NCI-H2107 treated with DMSO at 0.1 percent for 48 hours (cell line): ENCODE measurements at regions not wholly inside any gene's neighbourhood (a gene's known extent, or its start where the extent isn't known, plus 50 kb on each side); places are given as distances from the start of the nearest gene placed in this dataset.
A peak's percentile ranks its signal among the peaks of the same experiment; 100 is the strongest.
"Not testable (repeated sequence)": the region's sequence is repeated elsewhere in the genome, so short reads cannot be mapped to it uniquely, and the experiment has no call there.

Experiments
- DNase-seq: peaks from one replicate; lab custom pipeline; 2025; ENCODE audit not compliant: unreplicated experiment; lab: John Stamatoyannopoulos, UW

DNA sequence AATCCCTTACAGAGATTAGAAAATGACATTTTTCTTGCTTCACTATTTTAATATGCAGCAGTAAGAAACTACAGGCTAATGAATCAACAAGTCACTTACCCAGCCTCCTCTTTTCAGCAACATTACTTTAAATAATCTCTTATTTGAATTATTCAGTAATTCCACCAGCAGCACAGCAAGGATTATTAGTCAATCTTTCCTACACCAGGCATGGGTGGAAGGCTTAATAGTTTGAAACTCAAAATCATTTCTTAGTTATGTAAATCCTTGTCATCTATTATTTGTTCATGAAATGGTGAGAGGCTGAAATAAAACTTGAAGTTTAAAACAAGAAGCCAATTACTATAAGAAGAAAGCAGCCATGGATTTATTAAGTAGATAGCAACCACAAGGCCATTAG lies 530.5 kb downstream of the KCNA4 start:
- no peak for DNase-seq

DNA sequence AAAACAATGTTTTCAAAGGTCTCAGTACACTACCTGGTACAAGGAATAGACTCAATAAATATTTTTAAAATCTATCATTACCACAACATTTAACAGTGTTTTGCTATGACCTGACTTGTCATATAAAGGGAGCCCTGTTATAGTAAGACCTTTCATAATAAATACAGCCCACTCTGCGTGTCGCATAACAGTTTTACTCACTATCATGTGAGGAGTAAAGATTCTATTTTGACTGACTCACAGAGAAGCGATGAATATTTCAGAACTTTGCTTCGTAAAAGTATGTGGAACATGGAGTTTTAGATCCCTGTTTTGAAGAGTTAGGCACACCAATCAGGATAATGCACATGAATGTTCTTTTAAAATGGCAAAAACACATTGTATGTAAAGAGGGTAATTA lies 531.2 kb downstream of the KCNA4 start:
- DNase-seq = no peak

DNA sequence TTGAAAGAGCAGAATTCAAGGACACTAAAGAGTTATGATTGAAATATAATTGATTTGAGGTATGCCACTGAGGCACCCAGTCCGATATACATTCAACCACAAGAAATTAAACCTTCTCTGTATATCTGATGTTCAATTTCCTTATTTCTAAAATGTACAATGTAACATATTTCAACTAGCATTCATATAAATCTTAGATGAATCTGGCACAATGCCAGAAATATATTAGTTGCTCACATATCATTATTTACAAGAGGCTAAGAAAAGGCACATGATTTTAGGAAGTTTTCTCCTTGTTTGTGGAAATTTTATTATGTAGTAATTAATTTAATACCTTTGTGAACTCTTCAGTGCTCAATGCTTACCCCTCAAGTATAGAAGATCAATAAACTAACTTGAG lies 532.3 kb downstream of the KCNA4 start:
- no peak for DNase-seq

DNA sequence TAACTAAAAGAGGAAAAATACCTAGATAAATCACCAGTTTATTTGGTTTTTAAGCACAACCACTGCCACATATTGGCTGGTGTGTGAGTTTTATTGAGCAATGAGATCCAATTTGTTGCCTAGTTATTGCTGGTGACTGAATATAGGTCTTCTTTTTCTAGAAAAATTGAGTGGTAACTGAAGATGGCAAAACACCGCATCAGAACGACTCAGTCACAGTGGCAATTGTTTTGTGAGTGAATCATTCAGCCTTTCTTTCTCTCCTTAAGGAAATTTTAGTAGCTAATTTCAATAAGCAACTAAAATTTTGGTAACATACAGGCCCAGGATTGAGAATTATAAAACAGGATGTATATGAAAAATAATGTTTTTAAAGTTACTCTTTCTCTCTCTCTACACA lies 533.0 kb downstream of the KCNA4 start:
- DNase-seq = no peak

DNA sequence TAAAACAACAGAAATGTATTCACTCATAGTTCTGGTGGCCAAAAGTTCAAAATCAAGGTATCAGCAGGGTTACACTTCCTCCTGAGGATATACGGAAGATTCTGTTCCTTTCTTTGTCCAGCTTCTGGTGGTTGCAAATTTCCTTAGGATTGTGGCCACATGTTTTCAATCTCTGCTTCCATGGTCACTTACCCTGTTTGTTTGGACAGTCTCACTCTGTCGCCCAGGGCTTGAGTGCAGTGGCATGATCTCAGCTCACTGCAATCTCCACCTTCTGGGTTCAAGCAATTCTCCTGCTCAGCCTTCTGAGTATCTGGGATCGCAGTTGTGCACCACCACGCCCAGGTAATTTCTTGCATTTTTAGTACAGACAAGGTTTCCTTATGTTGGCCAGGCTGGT lies 534.3 kb downstream of the KCNA4 start:
- DNase-seq = no peak

DNA sequence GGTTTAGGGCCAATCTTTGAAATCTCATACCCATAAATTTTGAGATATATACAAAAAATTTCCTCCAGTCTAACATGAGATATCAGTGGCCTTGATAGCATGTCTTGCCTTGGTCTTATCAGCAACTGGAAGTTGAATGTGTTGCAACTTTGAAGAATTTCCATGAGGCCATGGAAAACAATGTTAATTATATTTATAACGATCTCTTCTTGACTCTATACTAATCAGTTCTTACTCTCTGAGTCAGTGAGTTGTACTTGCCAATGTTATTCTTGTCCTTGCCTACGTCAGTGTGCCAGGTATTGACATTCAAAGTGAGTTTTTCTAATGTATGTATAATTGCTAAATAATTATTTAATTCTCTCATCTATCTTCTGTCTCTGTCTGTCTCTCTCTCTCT lies 535.1 kb downstream of the KCNA4 start:
- no peak for DNase-seq

DNA sequence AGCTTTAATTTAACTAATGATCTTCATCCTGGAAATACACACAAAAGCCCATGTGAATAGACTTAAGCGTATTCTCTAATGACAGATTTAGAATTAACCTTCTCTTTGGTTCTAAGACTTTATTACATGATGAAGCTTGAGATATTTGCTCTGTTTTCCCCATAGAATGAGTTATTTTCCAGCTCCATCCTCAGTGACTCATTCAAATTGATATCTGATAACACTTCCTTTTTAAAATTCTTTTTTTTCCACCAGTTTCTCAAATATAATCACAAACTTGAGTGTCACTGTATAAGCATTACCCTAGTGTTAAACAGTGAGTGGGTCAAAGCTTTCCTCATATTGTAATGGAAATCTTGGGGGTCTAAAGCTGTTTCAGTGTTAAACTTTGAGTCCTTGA lies 535.8 kb downstream of the KCNA4 start:
- DNase-seq = no peak

DNA sequence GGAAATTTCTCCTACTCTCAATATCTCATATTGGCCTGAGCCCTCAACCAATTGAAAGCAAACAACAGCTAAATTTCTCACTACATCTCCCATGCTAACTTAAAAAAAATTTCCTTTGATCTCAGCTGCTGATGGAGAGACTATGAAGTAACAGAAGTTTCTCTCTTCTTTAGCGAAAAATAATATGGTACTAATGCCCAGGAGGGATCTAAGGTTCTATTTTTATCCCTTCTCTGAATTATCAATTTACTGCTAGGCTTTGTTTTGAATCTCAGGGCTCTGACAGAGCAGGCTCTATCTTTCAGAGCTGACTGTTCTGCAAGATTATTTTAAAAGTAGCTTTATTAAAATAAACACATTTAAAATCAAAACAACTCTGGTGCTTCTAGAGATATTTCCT lies 558.6 kb downstream of the KCNA4 start:
- no peak for DNase-seq

DNA sequence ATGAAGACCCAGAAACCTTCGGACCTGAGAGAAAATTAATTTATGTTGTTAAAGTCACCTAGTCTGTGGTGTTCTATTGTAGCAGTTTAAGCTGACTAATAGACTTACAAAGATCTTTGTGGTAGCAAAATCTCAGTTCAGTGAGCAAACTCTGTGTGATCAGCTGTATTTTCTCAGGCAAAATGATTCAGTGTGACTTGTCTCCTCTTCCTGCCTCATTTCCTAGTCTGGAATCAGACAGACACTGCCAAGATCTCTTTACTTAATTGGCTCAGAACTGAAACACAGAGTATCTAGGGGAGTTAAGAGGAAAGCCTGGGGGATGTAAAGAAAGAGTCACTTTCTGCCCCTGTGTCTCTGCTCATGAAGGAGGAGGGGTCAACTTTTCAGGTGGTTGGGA lies 564.7 kb downstream of the KCNA4 start:
- DNase-seq = no peak

DNA sequence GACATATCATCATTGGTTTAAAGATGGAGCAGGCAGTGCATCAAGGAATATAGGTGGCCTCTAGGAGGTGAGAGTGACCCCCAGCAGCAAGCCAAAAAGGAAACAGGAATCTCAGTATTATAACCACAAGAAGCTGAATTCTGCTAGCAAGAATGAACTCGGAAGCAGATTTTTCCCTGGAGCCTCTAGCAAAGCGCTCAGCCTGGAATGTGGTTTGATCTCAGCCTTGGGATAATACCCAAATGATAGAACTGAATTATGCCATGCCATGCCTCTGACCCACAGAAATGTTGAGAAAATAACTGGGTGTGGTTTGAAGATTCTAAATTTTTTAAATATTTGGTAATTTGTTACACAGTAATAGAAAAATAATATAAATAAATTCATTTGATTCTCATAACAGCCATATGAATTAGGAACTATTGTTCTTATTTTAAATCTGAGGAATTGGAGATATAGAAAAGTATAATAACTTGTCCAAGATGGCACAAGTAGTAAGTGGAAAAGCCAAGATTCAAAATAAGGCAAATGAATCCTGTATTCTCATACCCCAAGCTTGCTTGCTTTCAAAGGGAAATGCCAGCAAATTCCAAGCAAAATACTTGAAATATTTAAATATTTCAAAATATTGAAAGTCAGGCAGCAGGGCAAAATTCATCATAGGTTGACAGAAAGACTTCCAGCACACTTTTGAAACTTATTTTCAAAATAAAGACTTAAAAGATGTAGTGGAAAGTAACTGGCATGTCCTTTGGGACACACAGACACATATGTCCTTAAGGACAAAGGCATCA lies 567.4 kb downstream of the KCNA4 start:
- DNase-seq = no peak

DNA sequence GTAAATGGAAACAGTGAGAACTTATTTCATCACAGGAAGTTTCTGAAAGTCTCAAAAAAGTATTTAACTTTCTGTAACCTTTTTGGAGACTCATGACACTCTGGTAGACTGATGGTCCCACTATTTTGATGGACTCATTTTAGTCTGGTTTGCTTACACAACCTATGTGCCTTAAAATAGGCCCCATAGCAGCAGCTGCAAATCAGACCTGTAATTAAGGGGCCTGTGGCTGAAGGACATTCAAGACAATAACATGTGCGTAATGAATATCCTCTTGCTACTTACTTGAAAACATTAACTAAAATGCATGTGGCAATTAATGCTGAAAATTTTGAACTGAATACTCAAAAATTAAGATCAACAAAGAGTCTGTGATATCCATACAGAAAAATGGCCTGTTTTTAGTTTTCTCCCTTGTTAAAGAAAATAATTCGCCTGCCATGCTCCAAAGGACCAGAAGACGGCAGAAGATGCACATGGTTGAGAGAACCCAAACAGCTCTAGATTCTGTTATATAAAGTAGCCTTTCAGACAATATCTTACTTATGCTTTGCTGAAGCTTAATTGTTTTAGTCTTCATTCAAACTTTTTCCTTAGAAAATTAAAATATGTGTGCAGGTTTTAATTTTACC lies 568.5 kb downstream of the KCNA4 start:
- DNase-seq = no peak

DNA sequence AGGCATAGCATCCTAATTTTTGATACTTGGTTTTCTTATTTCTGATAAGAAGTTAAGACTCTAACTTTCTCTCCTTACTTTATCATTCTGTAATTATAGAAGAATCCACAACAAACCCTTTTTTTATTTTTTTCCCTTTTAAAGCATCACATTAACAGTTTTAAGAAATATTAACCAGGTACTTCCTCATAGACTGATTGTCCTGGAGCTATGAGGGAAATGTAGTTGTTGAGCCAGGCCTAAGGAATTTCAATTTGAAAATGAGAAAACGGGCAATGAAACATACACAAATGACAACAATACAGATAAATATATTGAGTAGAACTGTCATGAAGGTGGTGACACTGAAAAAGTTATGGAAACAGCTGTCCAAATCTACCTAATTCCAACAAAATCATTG lies 569.0 kb downstream of the KCNA4 start:
- DNase-seq = no peak

DNA sequence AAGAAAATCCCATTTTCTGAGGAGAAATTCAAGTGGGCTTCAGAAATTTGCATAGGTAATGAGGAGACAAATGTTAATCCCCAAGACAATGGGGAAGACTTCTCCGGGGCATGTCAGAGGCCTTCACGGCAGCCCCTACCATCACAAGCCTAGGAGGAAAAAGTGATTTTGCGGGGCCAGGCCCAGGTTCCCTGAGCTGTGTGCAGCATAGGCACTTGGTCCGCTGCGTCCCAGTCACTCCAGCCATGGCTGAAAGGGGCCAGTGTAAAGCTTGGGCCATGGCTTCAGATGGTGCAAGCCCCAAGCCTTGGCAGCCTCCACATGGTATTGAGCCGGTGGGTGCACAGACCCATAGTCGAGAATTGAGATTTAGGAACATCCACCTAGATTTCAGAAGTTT lies 570.7 kb downstream of the KCNA4 start:
- no peak for DNase-seq

DNA sequence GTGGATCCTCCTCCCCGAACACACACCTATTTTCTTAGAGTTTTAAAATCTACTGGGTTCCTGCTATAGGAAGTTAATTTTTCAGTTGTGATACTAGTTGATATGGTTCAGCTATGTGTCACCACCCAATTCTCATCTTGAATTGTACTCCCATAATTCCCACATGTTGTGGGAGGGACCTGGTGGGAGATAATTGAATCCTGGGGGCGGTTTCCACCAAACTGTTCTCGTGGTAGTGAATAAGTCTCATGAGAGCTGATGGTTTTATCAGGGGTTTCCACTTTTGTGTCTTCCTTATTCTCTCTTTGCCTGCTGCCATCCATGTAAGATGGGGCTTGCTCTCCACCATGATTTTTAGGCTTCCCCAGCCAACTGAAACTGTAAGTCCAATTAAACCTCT lies 571.6 kb downstream of the KCNA4 start:
- not testable (repeated sequence) for DNase-seq

DNA sequence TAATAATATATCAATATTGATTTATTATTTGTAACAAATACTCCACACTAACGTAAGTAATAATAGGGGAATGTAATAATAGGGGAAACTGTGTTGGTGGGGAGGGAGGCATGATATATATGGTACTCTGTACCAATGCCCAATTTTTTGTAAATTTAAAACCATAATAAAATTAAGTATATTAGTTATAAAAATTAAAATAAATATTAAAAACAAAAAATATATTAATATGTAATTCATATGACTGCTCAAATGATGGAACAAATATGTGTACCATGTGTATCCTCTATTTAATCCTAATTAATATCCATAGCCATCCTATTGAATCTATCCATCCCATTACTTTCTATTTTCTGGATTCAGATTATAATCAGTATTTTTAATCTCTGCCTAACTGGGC lies 578.0 kb downstream of the KCNA4 start:
- no peak for DNase-seq

DNA sequence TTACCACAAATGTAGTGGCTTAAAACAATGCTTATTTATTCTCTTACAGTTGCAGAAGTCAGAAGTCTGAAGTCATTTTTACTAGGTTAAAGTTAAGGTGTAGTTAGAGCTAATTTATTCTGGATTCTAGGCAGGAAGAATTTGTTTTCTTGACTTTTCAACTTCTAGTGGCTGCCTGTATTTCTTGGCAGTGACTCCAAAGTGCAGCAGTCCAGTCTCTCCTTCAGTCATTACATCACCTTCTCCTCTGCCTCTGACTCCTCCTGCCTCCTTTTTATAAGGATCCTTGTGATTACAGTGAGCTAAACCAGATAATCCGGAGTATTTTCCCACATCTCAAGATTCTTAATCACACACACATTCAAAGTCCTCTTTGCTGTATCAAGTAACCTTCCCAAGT lies 581.4 kb downstream of the KCNA4 start:
- no peak for DNase-seq

DNA sequence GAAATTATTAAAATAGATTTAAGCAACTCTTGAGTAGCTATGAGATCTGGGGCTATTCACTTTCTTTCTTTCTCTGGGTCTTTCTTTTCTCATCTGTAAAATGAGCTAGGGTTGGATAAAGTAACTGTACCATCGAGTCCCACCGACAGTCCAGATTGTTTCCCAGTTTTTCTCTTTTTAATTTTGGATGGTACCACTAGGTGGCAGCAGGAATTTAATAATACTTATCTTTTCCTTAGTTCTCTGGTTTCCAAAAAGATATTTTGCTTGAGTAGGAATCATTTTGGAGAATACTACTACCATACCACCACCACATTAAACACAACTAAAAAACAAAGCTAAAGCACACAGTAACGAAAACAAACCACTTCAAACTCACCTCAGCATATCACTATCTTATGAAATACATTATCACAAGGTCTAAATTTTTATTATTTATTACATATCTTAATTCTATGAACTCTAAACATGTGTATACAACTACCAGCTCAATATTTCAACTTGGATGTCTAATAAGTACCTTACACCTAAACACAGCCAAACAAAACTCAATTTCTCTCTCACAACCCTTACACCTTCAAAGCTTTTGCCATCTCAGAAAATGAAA lies 584.0 kb downstream of the KCNA4 start:
- DNase-seq = peak; percentile 6

DNA sequence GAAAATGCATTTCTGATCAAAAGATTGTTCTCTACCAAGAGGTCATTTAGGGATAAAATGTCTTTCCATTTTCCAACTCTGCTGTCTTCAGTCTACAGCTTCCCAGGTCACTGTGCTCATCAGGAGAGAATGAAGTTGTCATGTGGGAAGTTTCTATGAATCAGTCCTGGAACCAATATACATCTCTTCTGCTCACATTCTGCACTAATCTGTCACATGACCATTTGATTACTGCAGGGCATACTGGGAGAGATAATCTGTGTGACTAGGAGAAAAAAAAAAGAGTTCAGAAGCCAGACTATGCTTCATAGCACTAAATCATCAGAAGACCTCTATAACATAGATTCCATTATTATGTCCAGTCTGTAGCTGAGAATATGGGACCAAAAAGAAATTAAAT lies 611.5 kb downstream of the KCNA4 start:
- no peak for DNase-seq

DNA sequence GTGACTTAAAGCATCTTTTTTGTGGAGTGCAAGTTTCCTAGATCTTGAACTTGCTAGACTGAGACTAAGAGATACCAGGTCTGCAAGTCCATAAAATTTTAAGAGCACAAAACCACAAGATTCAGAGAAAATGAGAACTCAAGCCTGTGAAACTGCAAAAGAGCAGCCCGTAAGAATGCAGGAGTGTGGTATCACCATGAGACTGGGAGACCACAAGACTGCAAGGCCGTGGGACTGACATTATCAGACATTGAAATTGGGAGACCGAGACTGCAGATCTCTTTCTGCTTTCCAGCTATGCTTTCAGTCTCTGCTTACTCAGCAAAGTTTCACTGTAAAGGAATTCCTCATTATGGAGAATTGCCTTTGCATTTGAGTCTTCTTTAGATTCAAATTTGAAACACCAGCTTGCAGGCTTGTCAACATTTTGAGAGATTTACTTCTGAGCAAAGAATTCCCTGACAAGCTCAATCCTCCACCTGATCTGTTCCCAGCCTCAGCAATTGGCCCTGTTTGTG lies 621.2 kb downstream of the KCNA4 start:
- no peak for DNase-seq

DNA sequence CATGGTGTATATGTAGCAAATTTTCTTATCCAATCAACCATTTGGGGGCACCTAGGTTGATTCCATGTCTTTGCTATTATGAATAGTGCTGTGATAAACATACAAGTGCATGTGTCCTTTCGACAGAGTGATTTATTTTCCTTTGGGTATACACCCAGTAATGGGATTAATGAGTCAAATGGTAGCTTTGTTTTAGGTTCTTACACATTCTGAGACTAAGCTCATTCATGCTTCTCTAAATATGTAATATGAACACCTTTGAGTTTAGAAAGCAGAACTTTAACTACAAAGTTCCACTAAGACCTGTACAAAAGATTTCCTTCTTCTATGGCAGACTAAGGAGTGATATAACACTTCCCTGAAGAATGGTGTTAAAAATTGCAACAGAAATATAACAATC lies 627.0 kb downstream of the KCNA4 start:
- DNase-seq = no peak

DNA sequence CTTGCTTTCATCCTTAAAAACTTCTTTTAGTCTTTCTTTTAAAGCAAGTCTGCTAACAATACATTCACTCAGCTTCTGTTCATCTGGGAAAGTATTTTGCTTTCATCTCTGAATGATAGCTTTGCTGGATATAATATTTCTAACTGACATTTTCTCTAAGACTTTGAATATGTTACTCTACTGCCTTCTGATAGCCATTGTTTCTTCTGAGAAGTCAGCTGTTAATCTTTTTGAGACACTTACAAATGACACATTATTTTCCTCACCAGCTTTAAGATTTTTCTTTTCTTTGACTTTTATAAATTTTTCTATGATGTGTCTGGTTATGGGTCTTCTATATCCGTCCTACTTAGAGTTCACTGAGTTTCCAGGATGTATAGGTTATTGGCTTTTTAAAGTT lies 643.1 kb downstream of the KCNA4 start:
- no peak for DNase-seq

DNA sequence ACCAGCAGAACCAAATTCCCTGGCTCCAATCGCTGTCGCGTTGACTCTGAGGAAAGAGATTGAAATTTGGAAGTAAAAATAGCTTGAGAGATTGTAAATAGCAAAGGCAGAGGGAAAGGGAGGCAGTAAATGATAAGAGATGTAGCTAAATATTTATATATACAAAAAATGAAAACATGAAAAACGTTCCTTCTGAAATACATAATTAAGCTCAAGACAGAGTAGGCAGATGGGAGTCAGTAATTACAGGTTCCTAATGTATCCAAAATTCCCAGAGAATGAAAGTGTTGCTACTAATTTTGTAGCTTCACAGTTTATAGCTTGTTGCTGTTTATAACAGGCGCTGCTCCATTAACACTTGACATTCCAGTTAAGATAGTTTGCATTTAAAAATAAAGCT lies 648.7 kb downstream of the KCNA4 start:
- DNase-seq = no peak
